HG02571 (cell line): ENCODE measurements at regions not wholly inside any gene's neighbourhood (a gene's known extent, or its start where the extent isn't known, plus 50 kb on each side); places are given as distances from the start of the nearest gene placed in this dataset.
"Not testable (repeated sequence)": the region's sequence is repeated elsewhere in the genome, so short reads cannot be mapped to it uniquely, and the experiment has no call there.

Experiments
- ATAC-seq: cut with Tn5 transposase; IDR thresholded peaks from one replicate; pipeline ENCODE4 v1.9.1; 2021; ENCODE audit warnings: mild to moderate bottlenecking, moderate library complexity; ENCODE audit not compliant: unreplicated experiment

GRCh38 chr16:76800196-76800595, 390.8 kb upstream of the MON1B start:
- ATAC-seq: no peak

DNA sequence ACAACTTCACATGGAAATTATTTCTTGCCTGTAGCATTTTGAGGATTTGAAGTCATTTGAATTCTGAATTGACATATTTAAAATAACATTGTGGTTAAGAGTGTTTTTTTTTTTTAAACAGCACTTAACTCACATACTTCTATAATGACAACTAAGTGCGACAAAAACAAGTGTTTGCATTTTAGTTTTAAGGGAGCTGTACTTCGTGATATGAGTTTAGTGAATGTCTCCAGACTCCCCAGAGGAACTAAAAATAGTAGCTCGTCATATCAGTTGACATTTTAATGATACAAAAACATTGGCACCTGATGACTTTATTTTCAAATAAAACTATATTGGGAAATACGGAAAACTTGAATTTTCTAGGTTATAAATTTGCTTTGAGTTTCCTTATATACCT, 389.6 kb upstream of the MON1B start:
- ATAC-seq: no peak

DNA sequence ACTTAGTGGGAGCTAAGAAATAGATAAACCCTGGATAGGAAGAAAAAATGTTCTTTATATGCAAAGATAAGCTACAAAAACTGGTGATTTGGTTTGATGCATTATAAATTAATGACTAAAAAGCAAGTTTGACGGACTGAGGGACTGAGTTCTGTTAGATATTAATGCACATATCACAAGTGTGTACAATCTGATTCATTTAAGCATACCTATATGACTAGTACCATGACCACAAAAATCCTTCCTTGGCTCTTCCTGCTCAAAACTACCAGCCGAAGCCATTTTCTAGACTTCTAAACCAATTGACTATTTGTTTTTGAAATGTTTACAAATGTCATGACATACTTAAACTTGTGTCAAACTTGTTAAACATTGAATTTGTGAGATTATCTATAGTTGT, 374.5 kb upstream of the MON1B start:
- no peak for ATAC-seq

DNA sequence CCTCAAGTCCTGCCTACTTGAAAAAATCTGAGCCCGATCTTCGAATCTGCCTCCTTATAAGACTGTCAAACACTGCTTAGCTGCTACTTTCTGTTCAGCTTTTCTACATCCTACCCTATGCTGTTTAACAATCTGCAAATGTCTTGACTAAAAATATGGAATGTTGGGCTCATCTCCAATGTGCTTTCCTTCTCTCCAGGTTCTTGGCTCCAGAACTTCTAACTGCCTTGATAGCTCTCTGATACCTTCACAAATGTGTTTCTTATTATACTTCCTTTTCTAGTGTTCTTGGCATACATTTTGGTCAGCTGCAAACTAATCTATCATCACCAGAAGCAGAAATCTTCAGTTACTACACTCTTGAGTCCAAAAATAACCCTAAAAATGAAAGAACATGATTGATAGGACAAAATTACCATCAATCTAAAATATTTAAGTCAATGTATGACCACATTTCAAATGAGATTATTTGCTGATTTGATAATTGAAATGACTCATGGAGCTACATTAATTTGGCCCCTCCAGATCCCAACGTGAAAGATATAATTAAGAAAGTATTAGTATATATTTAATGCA, 372.3 kb upstream of the MON1B start:
- no peak for ATAC-seq

DNA sequence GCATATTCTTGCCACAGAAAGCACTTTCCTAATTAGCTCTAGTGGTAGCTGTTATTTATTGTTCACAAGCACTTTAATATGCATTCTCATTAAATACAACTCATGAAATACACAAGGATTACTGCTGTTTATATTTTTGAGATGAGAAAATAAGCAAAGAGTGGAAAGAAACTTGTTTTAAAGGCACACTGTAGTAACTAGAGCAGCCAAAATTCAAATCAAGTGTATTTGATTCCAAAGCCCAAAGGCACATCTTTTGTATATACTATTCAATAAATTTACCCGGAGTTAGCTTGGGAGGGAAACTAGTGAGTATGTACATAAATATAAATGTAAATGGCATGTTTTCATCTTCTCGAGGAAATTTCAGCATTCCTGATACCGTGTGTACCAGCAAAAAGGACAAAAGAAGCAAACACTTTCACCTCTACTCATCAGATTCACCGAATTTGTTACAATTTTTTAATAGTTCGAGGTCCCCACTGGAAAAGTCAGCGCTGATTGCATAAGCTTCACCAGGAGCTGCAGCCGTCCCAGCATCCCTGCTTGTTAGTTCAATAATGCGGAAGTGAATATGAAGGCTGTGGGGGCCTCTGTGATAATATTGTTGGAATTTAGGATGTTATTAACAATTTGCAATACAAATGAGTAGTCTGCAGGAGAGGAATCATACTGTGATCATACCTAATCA, 371.6 kb upstream of the MON1B start:
- no peak for ATAC-seq

GRCh38 chr16:76824221-76824620, 366.8 kb upstream of the MON1B start:
- ATAC-seq: no peak

DNA sequence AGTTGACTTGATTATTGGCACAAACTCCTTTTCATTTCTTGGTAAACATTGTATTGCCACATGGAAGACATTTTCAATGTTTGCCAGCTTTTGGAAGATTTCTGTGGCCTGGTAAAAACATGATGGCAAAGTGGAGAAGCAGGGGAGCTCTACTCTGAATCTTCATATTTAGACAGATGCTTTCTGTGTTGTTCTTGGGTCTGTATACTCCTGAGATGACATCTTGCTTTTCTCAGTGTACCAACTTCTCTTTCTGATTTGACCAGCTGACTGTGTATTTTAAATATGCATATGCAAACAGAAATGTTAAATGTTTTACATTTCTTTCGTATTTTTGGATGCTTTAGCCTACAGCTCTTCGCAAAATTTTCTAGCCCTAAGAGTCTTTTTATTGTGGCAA, 366.2 kb upstream of the MON1B start:
- no peak for ATAC-seq

DNA sequence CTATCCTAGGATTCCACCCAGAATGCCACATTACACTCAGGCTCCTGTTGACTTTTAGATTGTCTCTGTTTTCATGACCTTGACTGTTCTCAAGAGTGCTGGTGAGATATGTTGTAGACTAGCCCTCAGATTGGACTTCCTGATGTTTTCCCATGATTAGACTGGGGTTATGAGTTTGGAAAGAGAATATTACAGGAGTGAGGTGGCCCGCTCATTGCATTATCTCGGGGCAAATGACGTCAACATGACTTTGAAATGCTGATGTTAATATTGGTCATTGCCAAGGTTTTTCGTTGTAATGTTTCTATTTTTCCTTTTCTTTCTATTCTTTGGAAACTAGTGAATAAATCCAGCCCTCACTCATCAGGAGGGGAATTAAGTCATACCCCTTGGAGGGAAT, 355.7 kb upstream of the MON1B start:
- no peak for ATAC-seq

DNA sequence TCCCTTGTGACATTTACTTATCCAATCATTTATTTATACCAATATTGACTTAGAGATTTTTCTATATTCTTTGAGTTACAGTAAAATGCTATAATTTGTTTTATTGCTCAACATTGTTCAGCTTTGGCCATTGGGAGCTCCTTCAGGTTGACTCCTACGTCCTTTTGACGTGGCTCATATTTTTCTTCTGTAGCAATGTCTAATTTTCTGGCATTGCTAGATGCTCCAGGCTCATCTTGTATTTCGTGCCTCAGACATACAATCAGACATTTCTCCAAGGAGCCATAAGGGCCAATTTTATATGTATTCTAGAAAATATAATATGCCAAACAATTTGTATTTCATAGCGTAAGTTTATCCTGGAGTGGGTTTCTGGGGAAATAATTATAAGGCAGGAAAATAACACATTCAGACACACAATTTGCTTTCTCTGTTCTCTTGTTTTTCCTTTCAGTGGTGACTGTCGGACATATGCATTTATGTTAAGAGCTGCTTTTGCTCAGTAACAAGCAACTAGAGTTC, 355.1 kb upstream of the MON1B start:
- ATAC-seq: no peak

- no peak for ATAC-seq
Measured at GRCh38 chr16:76837872-76838271, 353.1 kb upstream of the MON1B start.

DNA sequence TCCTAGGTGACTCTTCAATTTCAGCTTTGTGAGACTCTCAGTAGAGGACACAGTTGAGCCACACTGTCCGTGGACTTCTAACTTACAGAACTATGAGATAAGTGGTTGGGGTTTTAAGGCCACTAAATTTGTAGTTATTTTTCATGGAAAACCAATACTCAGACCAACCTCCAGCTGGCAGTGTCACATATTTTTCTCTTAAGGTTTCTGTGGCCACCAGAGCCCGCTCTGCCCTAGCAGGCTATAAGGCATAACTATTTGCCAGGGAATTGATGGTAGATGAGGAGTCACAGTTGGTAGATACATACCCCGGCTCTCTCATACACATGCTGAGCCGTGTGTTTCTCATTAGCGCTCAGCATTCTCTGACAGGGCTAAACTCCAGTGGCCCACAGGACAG, 336.8 kb upstream of the MON1B start:
- ATAC-seq: no peak

DNA sequence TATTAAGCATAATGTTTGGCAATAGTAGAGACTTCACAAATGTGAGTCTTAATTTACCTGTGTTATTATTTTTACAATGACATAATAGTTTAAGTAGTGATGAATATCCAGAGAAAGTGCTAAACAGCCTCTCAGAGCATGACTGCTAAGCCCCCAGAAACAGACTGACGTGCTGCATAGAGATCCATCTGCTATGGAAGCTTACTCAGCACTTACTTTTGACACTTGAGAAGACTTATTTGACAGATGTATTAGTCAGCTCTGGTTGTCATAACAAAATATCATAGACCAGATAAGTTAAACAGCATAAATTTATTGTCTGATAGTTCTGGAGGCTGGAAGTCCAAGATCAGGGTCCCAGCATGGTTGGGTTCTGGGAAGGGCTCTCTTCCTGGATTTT, 334.9 kb upstream of the MON1B start:
- no peak for ATAC-seq

DNA sequence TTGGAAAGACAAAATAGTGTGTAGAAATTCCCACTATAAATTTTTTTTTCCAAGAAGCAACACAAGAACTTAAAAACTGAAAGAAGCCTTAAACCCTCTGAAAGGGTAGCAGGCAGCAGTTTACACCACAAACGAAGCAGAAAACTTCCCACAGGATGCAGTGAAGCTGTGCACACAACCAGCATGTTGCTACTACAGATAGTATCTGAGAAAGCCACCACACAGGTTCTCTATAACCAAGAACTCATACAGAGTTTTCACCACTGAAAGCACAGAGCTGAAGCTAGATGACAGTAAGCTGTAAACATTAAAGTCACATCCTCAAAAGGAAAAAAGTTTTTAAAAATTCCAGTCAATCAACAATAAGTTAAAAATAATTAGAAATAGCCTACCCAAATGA, 333.6 kb upstream of the MON1B start:
- ATAC-seq: no peak

DNA sequence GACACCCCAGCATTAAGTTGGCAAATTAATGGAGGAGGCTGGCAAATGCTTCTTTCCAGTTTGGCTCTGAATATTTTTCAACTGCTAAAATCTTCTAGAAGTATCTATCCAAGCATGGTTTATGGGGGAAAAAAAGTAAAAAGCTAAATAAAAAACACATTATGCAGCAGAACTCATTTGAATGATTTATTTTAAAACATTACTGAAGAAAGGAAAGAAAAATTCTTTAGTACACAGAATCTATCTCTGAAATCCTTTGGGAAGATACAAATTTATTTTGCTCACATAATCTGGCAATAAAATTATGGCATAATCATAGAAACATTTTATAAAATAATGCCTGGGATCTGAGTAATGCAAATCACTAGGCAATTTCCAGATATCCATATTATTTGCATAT, 328.1 kb upstream of the MON1B start:
- no peak for ATAC-seq

DNA sequence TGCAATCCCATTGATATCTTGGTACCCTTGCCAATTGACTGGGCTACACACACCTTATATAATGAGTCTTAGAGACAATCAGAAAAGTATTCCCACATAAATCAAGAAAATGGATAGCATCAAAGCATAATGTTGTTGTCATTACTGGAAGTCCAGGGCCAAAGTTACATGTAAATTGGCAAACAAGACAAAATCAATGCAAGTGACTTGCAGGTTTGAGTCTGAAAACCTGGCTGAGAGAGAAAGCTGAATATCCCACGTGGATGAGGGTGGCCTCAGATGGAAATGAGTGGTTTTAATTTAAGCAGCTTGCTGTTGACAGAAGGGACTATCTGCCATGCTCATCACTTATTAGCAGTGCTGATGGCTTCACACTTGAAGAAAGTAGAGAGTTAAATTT, 324.0 kb upstream of the MON1B start:
- no peak for ATAC-seq

GRCh38 chr16:76875898-76876297, 315.1 kb upstream of the MON1B start:
- no peak for ATAC-seq

- ATAC-seq: no peak
Measured at GRCh38 chr16:76879420-76879819, 311.6 kb upstream of the MON1B start.

DNA sequence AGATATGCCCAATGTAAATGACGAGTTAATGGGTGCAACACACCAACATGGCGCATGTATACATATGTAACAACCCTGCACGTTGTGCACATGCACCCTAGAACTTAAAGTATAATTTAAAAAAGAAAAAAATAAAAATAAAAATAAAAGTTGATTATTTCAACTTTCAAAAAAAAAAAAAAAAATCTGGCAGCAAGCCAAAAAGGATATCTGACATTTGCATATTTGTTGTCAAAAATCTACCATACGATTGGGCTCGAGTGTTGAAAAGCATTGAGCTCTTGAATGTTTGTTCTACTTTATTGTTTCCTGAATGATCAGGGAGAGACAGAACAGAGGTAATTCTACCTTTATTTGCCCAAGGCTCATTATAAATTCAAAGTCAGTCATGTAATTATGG, 310.5 kb upstream of the MON1B start:
- not testable (repeated sequence) for ATAC-seq

- no peak for ATAC-seq
Measured at GRCh38 chr16:76882105-76882504, 308.9 kb upstream of the MON1B start.

GRCh38 chr16:76883076-76883475, 307.9 kb upstream of the MON1B start:
- ATAC-seq: no peak

- no peak for ATAC-seq
Measured at GRCh38 chr16:76885776-76886537, 305.0 kb upstream of the MON1B start.

DNA sequence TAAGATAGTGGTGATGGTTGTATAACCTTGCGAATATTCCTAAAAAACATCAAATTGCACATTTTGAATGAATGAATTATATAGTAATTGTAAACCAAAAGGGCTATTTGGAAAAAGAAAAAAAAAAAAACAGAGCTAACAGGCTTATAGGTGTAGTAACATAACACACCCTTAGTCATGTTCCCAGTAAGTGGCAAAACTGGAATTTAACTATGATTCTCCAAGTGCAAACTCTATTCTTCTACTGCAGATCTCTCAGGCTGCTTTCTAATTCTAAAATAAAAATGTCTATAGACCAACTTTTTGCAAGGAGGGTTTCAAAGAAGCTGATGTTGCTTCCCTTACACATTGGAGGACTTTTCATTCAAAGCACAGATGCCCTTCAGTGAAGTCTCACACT, 293.2 kb upstream of the MON1B start:
- ATAC-seq: no peak
